ENCODE measurements at regions not wholly inside any gene's neighbourhood (a gene's known extent, or its start where the extent isn't known, plus 50 kb on each side); places are given as distances from the start of the nearest gene placed in this dataset.

GRCh38 chr15:27599034-27599433 is 500.1 kb downstream of the OCA2 start:
- Histone ChIP-seq H3K4me1 (no peaks in the 10 kb centered on the region), H3K27me3 (no peaks in the 10 kb centered on the region), H3K27ac (no peak overlapping the region), H3K9me3 (no peaks in the 10 kb centered on the region), H3K36me3 (no peaks in the 10 kb centered on the region), H3K4me3 (no peak overlapping the region)
- intact Hi-C loops (cut with DNase I) = no loop called here
- TF ChIP-seq POLR2AphosphoS5 (IDR thresholded peaks at IDR 0.05; ENCODE audit: insufficient read depth in 1 of 2, low read depth in 1 of 2) (no peak), CTCF (IDR thresholded peaks at IDR 0.05) (no peak), POLR2A (IDR thresholded peaks at IDR 0.05) (no peak)
- DNase-seq (ENCODE audit: extremely low spot score in 2 of 2) = no peak

GRCh38 chr15:27598251-27599009 is 500.7 kb downstream of the OCA2 start:
- Histone ChIP-seq H3K27me3 (no peaks in the 10 kb centered on the region), H3K27ac (no peak overlapping the region), H3K4me1 (no peaks in the 10 kb centered on the region), H3K9me3 (no peaks in the 10 kb centered on the region), H3K4me3 (no peak overlapping the region), H3K36me3 (no peaks in the 10 kb centered on the region)
- no peak for DNase-seq (ENCODE audit: extremely low spot score in 2 of 2)
- intact Hi-C loops (cut with DNase I) = no loop called here
- no peak for TF ChIP-seq CTCF (IDR thresholded peaks at IDR 0.05)

GRCh38 chr15:27595211-27595610 is 503.9 kb downstream of the OCA2 start:
- H3K4me1 ChIP-seq = no peaks in the 10 kb centered on the region
- no peaks in the 10 kb centered on the region for H3K36me3 ChIP-seq
- no peaks in the 10 kb centered on the region for H3K27me3 ChIP-seq
- no peak overlapping the region for H3K4me3 ChIP-seq
- intact Hi-C loops (cut with DNase I) = no loop called here
- H3K9me3 ChIP-seq = no peaks in the 10 kb centered on the region
- no peak for TF ChIP-seq CTCF (IDR thresholded peaks at IDR 0.05)
- TF ChIP-seq POLR2A (IDR thresholded peaks at IDR 0.05) = no peak
- no peak for TF ChIP-seq POLR2AphosphoS5 (IDR thresholded peaks at IDR 0.05; ENCODE audit: insufficient read depth in 1 of 2, low read depth in 1 of 2)
- no peak for DNase-seq (ENCODE audit: extremely low spot score in 2 of 2)
- no peak overlapping the region for H3K27ac ChIP-seq

GRCh38 chr15:27592036-27592760 is 506.9 kb downstream of the OCA2 start:
- Histone ChIP-seq H3K27me3 (no peaks in the 10 kb centered on the region), H3K9me3 (no peaks in the 10 kb centered on the region), H3K27ac (no peak overlapping the region), H3K36me3 (no peaks in the 10 kb centered on the region), H3K4me3 (no peak overlapping the region), H3K4me1 (no peaks in the 10 kb centered on the region)
- TF ChIP-seq POLR2A (IDR thresholded peaks at IDR 0.05) (no peak), CTCF (IDR thresholded peaks at IDR 0.05) (no peak), POLR2AphosphoS5 (IDR thresholded peaks at IDR 0.05; ENCODE audit: insufficient read depth in 1 of 2, low read depth in 1 of 2) (no peak)
- intact Hi-C loops (cut with DNase I) = no loop called here
- no peak for DNase-seq (ENCODE audit: extremely low spot score in 2 of 2)

Measured in vagina (tissue), 2 donors.